Spinal cord (tissue), 9 donors: ENCODE measurements at regions not wholly inside any gene's neighbourhood (a gene's known extent, or its start where the extent isn't known, plus 50 kb on each side); places are given as distances from the start of the nearest gene placed in this dataset.

Experiments
- DNase-seq, 6 donors: peaks; one replicate each; pipeline versions ENCODE4 v3.0.0 to v3.0.0-alpha.2; 2013 to 2015; ENCODE audit warnings: low spot score in 6 of 6, low read depth in 4 of 6
- H3K27ac ChIP-seq: one replicate; pipeline ENCODE4 v1.5.1; 2013; ENCODE audit warnings: low read depth, low read length, control low read depth
- H3K27me3 ChIP-seq: one replicate; pipeline ENCODE4 v1.6.1; 2013; ENCODE audit warnings: low read length; ENCODE audit not compliant: control insufficient read depth, insufficient read depth
- H3K36me3 ChIP-seq: one replicate; pipeline ENCODE4 v1.6.1; 2013; ENCODE audit warnings: low read length; ENCODE audit not compliant: control insufficient read depth, insufficient read depth
- H3K4me1 ChIP-seq: one replicate; pipeline ENCODE4 v1.6.1; 2013; ENCODE audit warnings: low read length; ENCODE audit not compliant: control insufficient read depth, insufficient read depth
- H3K4me3 ChIP-seq: one replicate; pipeline ENCODE4 v1.5.1; 2013; ENCODE audit warnings: low read depth, low read length, control low read depth
- H3K9me3 ChIP-seq: one replicate; pipeline ENCODE4 v1.6.1; 2013; ENCODE audit warnings: low read length; ENCODE audit not compliant: control insufficient read depth, insufficient read depth
- WGBS: methylation state at CpG from one replicate; pipeline ENCODE4 v1.1.5; 2013; ENCODE audit warnings: missing lambda C conversion rate; ENCODE audit not compliant: insufficient coverage; 5-methylcytosine and 5-hydroxymethylcytosine counted together
- donor health status: healthy.

DNA sequence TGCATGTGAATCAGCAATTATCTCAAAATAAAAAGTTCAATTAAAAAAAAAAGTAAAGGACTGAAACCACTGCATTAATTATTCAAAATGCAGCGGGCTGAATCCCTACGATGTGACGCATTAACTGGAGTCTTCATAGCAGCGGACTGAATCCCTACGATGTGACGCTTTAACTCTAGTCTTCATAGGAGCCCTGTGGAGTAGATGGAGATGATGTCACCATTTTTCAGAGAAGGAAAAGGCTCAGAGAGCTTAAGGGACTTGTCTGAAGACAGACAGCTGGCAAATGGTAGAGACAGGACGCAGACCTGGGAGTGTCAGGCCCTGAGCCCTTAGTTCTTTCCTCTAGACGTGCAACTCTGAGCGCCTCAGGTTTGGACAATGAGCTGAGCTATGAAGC lies 168.0 kb upstream of the MYL2 start:
- 88% methylated on average over 3 of the region's 9 CpGs for WGBS
- no peak for DNase-seq
- Histone ChIP-seq H3K9me3 (no peaks in the 10 kb centered on the region), H3K27ac (no peak overlapping the region), H3K27me3 (no peaks in the 10 kb centered on the region), H3K4me1 (peaks cover 1% of the 10 kb centered on the region), H3K4me3 (no peak overlapping the region), H3K36me3 (no peaks in the 10 kb centered on the region)

DNA sequence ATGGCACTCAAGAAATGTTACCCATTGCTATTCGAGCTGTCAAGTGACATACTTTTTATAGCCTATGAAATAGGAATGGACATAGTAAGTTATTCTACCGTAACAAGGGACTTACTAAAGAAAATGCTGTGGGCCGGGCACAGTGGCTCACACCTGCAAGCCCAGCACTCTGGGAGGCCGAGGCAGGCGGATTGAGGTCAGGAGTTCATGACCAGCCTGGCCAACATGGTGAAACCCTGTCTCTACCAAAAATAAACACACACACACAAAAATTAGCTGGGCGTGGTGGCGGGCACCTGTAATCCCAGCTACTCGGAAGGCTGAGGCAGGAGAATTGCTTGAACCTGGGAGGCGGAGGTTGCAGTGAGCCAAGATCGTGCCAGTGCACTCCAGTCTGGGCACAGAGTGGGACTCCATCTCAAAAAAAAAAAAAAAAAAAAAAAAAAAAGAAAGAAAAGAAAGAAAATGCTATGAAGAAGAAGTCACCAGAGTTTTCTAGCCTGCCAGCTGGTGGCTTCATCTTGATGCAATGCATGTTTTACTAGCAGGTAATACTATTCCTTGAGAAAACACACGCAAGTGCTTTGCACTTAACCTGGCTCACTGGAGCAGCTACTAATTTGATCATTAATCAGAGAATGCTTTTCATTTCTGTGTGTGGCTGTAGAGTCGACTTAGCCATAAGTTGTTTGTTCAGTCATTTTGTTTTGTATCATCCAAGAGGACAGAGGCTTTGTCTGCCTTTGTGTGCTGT lies 166.7 kb upstream of the MYL2 start:
- H3K27me3 ChIP-seq: no peaks in the 10 kb centered on the region
- DNase-seq: no peak
- no peaks in the 10 kb centered on the region for H3K4me1 ChIP-seq
- 79% methylated on average over 4 of the region's 12 CpGs for WGBS
- no peaks in the 10 kb centered on the region for H3K9me3 ChIP-seq
- H3K36me3 ChIP-seq: no peaks in the 10 kb centered on the region
- H3K4me3 ChIP-seq: no peak overlapping the region
- H3K27ac ChIP-seq: no peak overlapping the region

DNA sequence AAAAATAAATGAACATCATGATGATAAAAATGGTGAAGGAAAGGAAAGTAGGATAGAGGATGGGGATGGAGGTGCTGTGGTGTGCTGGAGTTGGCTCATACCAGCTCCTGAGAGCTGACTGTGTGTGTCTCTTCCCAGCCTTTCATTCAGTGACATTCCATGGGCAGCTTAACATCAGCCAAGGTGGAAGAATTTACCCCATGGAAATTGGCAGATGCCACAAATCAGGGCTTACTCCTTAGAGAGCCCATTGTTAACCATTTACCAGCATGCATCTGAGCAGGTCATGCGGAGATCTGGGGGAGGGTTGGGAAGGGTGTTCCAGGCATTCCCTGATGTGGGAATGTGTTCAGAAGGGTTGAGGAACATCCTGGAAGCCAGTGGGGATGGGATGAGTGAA lies 164.7 kb upstream of the MYL2 start:
- no peak overlapping the region for H3K4me3 ChIP-seq
- DNase-seq: no peak
- no peaks in the 10 kb centered on the region for H3K4me1 ChIP-seq
- no peaks in the 10 kb centered on the region for H3K36me3 ChIP-seq
- no peak overlapping the region for H3K27ac ChIP-seq
- H3K27me3 ChIP-seq: no peaks in the 10 kb centered on the region
- H3K9me3 ChIP-seq: no peaks in the 10 kb centered on the region
- WGBS: no CpG with 5 or more reads among the region's 1 CpG

DNA sequence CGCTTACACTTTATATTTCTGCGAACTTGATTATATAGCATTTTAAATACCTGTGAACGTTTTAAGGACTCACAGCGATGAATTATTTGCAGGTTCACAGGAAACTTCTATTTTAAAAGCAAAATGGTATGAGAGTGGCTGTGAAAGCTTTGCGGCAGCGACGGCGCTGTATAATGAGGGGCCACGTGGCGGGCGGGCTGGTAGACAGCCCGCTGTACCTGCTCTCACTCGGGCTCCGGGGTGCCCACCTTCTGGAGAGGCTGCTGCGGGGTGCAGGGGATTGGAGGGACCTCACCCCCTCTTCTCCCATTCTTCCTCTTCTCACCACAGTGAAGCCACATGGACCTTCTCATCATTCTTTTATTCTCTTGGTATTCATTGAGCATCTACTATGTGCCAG lies 164.2 kb upstream of the MYL2 start:
- no peaks in the 10 kb centered on the region for H3K9me3 ChIP-seq
- no peaks in the 10 kb centered on the region for H3K4me1 ChIP-seq
- H3K4me3 ChIP-seq: no peak overlapping the region
- no peak overlapping the region for H3K27ac ChIP-seq
- H3K36me3 ChIP-seq: no peaks in the 10 kb centered on the region
- DNase-seq: no peak
- WGBS: 96% methylated on average over 8 of the region's 15 CpGs
- H3K27me3 ChIP-seq: no peaks in the 10 kb centered on the region

DNA sequence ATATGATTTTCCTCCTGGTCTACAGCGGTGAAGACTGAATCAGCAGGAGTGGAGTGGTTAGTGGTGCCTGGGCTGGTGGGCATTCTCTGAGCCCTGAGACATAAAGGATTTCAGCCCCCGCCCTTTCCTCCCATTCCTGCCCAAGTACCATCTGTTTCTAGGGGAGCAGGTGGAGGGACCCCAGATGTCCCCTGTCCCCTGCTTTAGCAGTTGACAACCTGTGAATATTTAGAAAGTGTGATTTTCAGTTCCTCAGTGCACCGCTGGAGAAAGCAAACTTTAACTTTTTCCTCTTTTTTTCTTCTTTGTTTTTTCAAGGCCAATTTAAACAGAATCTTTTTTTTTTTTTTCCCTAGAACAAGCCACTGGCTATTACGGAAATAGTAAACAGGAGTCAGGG lies 163.8 kb upstream of the MYL2 start:
- Histone ChIP-seq H3K4me1 (no peaks in the 10 kb centered on the region), H3K27ac (no peak overlapping the region), H3K36me3 (no peaks in the 10 kb centered on the region), H3K27me3 (no peaks in the 10 kb centered on the region), H3K4me3 (no peak overlapping the region), H3K9me3 (no peaks in the 10 kb centered on the region)
- DNase-seq: peak in 1 of 6 donors; percentile 21
- no CpG with 5 or more reads among the region's 4 CpGs for WGBS

DNA sequence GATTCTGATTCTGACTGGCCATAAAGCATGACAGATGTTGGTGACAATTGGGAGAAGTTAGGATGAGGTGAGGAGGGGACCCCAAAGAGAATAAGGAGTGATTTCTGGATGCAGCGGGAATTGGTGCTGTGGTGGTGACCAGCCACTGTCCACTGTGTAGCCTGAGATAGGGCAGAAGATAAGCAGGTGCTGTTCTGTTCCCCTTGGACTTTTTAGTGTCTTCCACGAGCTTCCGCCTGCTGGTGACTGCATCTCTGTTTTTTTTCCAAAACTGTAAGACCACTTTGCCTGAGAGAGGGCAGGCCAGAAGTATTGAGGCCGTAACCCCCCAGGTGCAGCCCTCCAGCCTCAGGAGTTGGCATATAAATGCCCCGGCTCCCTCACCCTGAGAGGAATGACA lies 161.2 kb upstream of the MYL2 start:
- Histone ChIP-seq H3K36me3 (no peaks in the 10 kb centered on the region), H3K4me3 (no peak overlapping the region), H3K27ac (no peak overlapping the region), H3K27me3 (no peaks in the 10 kb centered on the region), H3K9me3 (no peaks in the 10 kb centered on the region), H3K4me1 (peaks cover 6% of the 10 kb centered on the region)
- no peak for DNase-seq
- WGBS: 86% methylated on average over 5 of the region's 5 CpGs

DNA sequence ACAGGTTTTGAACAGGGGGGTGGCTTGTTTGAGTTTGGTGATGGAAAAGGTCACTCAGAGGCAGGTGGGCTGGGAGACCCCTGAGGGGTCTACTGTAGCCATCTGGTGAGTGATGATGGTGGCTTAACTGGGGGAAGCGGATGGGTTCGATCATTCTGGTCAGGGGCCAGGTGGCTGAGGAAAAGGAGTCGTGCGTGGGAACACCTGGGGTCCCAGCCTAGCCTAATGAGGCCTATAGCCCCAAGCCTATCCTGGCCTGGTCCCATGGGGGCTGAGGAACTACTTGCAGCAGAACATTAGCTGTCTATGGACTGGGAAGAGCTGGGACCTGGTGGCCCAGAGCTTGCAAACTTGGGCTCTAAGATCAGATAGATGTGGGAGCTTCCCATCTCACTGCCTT lies 158.4 kb upstream of the MYL2 start:
- no peak for DNase-seq
- Histone ChIP-seq H3K9me3 (no peaks in the 10 kb centered on the region), H3K27ac (no peak overlapping the region), H3K4me1 (peaks cover 10% of the 10 kb centered on the region), H3K27me3 (no peaks in the 10 kb centered on the region), H3K36me3 (no peaks in the 10 kb centered on the region), H3K4me3 (no peak overlapping the region)
- 81% methylated on average over 4 of the region's 4 CpGs for WGBS

DNA sequence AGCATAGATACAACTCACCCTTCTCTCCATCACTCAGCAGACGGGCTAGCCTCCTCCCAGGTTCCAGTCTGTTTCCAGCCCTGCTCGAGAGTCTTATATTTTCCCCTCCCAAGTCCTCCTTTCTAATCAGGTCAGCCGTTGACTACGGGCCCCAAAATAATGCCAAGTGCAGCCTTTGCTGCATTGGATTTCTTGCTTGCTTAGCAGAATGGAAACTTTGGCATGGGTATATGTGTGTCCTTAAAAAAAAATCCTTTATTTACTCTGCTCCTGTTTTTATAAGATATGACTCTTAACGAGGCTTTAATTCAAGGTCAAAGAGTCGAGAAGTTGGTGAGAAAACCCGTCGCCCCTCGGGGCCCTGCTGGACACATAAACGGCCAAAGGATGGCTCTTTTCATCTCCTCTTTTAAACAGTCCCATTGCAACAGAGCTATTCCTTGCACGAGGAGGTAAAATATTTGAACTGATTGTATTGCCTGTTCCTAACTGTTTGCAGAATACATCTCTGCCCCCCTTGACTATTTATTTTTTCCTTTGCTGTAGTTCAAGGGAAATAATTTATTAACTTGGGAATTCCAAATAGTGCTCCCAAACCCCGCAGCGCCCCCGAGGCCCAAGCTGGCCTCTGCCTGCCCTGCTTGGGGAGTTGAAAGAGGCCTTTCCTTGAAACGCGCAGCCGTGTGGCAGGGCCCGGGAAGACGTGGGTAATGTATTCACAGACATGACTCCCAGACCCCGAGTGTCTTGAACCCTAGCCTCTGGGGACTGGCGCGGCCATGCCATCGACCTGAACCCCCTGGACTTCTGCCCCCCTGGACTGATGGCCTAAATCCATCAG lies 156.5 kb upstream of the MYL2 start:
- Histone ChIP-seq H3K27me3 (no peaks in the 10 kb centered on the region), H3K4me3 (no peak overlapping the region), H3K36me3 (no peaks in the 10 kb centered on the region), H3K9me3 (peaks cover 1% of the 10 kb centered on the region), H3K4me1 (peaks cover 10% of the 10 kb centered on the region), H3K27ac (no peak overlapping the region)
- WGBS: 49% methylated on average over 14 of the region's 23 CpGs
- DNase-seq: no peak

DNA sequence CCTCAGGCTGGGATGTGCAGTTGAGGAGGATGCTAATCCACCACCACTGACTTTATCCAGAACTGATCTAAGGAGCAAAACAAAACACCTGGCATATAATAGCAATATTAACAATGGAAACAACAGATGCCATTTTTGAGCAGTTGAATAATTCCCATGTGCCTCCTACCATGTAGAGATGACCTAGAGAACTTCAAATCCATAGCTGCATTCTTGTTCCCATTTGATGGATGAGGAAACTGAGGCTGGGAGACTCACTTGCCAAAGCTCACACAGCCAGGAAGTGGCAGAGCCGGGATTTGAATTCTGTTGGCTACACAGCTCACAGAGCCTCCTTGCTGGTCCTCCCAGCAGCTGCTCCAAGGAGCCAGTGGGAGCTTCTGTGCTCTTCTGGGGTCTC lies 155.8 kb upstream of the MYL2 start:
- no peak for DNase-seq
- H3K4me3 ChIP-seq: no peak overlapping the region
- peaks cover 10% of the 10 kb centered on the region for H3K4me1 ChIP-seq
- peaks cover 2% of the 10 kb centered on the region for H3K9me3 ChIP-seq
- no peaks in the 10 kb centered on the region for H3K36me3 ChIP-seq
- H3K27ac ChIP-seq: no peak overlapping the region
- H3K27me3 ChIP-seq: no peaks in the 10 kb centered on the region
- WGBS: 75% methylated on average over 1 of the region's 1 CpG

DNA sequence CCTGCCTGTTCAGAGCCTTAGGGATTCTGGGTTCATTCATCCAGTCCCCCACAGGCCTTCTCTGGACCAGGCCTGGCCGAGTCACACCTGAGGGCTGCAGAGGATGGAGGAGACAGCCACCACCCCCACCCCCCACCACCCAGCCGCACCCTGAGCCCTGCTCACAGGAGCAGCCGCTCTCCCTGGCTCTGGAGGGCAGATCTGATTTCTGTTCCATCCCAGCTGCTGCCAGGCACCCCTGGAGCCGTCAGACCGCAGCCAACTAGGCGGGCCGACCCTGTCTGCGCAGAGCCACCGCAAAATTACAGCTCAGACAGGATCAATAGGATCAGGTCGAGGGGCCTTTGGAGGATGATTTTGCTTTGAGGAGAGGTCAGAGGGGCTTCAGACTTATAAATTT lies 154.6 kb upstream of the MYL2 start:
- Histone ChIP-seq H3K4me3 (no peak overlapping the region), H3K27ac (no peak overlapping the region), H3K36me3 (no peaks in the 10 kb centered on the region), H3K9me3 (peaks cover 2% of the 10 kb centered on the region), H3K27me3 (no peaks in the 10 kb centered on the region), H3K4me1 (peaks cover 10% of the 10 kb centered on the region)
- DNase-seq: no peak
- 85% methylated on average over 9 of the region's 10 CpGs for WGBS
